SK-N-SH (cell line): ENCODE measurements at regions not wholly inside any gene's neighbourhood (a gene's known extent, or its start where the extent isn't known, plus 50 kb on each side); places are given as distances from the start of the nearest gene placed in this dataset.
A peak's percentile ranks its signal among the peaks of the same experiment; 100 is the strongest.

Source experiments
- CTCF ChIA-PET: fragments of 300-600, 350-600 bp; formaldehyde crosslinking; extraction: SDS; loops from one replicate; lab custom pipeline; 2021; lab: Yijun Ruan, JAX
- POLR2A ChIA-PET: fragments of 350-600 bp; sonication (Branson Sonifier 250); formaldehyde crosslinking; extraction: SDS; loops from one replicate; lab custom pipeline; 2020; ENCODE audit warnings: antibody characterized with exemption, inconsistent platforms; lab: Yijun Ruan, JAX
- DNase-seq: peaks from one replicate; pipeline ENCODE4 v3.0.0; 2012
- H2AFZ ChIP-seq: fragments of 200-600 bp; sonication (generic); 2 replicates; pipeline ENCODE4 v1.8.1; 2016; ENCODE audit warnings: antibody characterized with exemption, mild to moderate bottlenecking, low read depth
- H3F3A ChIP-seq: fragments of 200-600 bp; sonication (generic); replicated peaks from 2 replicates; pipeline ENCODE3; 2016; ENCODE audit warnings: antibody characterized with exemption, mild to moderate bottlenecking; ENCODE audit not compliant: insufficient read depth
- H3K27ac ChIP-seq, 2 experiments: fragments of 200-500 bp in 1 of 2; fragments of 200-600 bp in 1 of 2; sonication (Bioruptor generic) in 1 of 2; sonication (generic), shearing (Covaris generic) in 1 of 2; 2 replicates each; pipeline versions ENCODE4 v1.5.1 to v1.6.1; 2014 to 2016; ENCODE audit warnings: low read depth in 2 of 2, inconsistent platforms in 1 of 2, low read length in 1 of 2, mild to moderate bottlenecking in 1 of 2, mixed read lengths in 1 of 2
- H3K27me3 ChIP-seq: fragments of 200-600 bp; sonication (generic), shearing (Covaris generic); 2 replicates; pipeline ENCODE4 v1.6.1; 2016; ENCODE audit warnings: mixed run types; ENCODE audit not compliant: insufficient read depth
- H3K36me3 ChIP-seq, 2 experiments: fragments of 200-500 bp in 1 of 2; fragments of 200-600 bp in 1 of 2; sonication (Bioruptor generic) in 1 of 2; sonication (generic) in 1 of 2; replicated peaks in 1 of 2; 2 replicates each; pipeline versions ENCODE3 to v1.5.1; 2014 to 2016; ENCODE audit warnings: low read length in 1 of 2, mild to moderate bottlenecking in 1 of 2; ENCODE audit not compliant: insufficient read depth in 2 of 2, control insufficient read depth in 1 of 2
- H3K4me1 ChIP-seq, 2 experiments: fragments of 200-500 bp in 1 of 2; fragments of 200-600 bp in 1 of 2; sonication (Bioruptor generic) in 1 of 2; sonication (generic), shearing (Covaris generic) in 1 of 2; 2 replicates each; pipeline versions ENCODE4 v1.5.1 to v1.6.1; 2014 to 2016; ENCODE audit warnings: low read depth in 1 of 2, low read length in 1 of 2, mixed run types in 1 of 2; ENCODE audit not compliant: insufficient read depth in 2 of 2, control insufficient read depth in 1 of 2
- H3K4me2 ChIP-seq: fragments of 200-600 bp; sonication (generic), shearing (Covaris generic); 2 replicates; pipeline ENCODE4 v1.6.1; 2017; ENCODE audit warnings: mixed run types
- H3K4me3 ChIP-seq, 2 experiments: fragments of 200-500 bp in 1 of 2; fragments of 200-600 bp in 1 of 2; sonication (Bioruptor generic) in 1 of 2; sonication (generic), shearing (Covaris generic) in 1 of 2; 2 replicates each; pipeline versions ENCODE4 v1.5.1 to v1.8.1; 2014 to 2016; ENCODE audit warnings: low read depth in 2 of 2, inconsistent platforms in 1 of 2, low read length in 1 of 2, mild to moderate bottlenecking in 1 of 2, mixed read lengths in 1 of 2, moderate library complexity in 1 of 2
- H3K79me2 ChIP-seq: fragments of 200-600 bp; sonication (generic); 2 replicates; pipeline ENCODE4 v1.8.1; 2017; ENCODE audit warnings: mild to moderate bottlenecking; ENCODE audit not compliant: insufficient read depth
- H3K9ac ChIP-seq: fragments of 200-600 bp; sonication (generic); 2 replicates; pipeline ENCODE4 v1.6.1; 2017; ENCODE audit warnings: mixed run types
- H3K9me2 ChIP-seq: fragments of 200-600 bp; sonication (generic); 2 replicates; pipeline ENCODE4 v1.6.1; 2017; ENCODE audit warnings: mixed run types
- H3K9me3 ChIP-seq: fragments of 200-600 bp; sonication (generic); 2 replicates; pipeline ENCODE4 v1.6.1; 2017; ENCODE audit warnings: mixed run types, mild to moderate bottlenecking, moderate library complexity
- H4K20me1 ChIP-seq: fragments of 200-600 bp; sonication (generic); 2 replicates; pipeline ENCODE4 v1.6.1; 2017; ENCODE audit warnings: mild to moderate bottlenecking, mixed run types; ENCODE audit not compliant: insufficient read depth
- CHD2 ChIP-seq: fragments of 150-350 bp; IDR thresholded peaks from 2 replicates; pipeline ENCODE4 v1.6.1; 2018; ENCODE audit warnings: low read length; ENCODE audit not compliant: partially characterized antibody
- EZH2phosphoT487 ChIP-seq: fragments of 200-600 bp; sonication (generic); IDR thresholded peaks from 2 replicates; pipeline ENCODE4 v1.6.1; 2017; ENCODE audit warnings: low read depth, mixed run types, mild to moderate bottlenecking, antibody characterized with exemption, moderate library complexity, borderline replicate concordance
- FOSL2 ChIP-seq: IDR thresholded peaks from 2 replicates; pipeline ENCODE4 v1.4.0; 2012; ENCODE audit warnings: low read depth, mild to moderate bottlenecking, moderate library complexity, borderline replicate concordance
- FOXJ3 ChIP-seq: sonication (generic); formaldehyde crosslinking; IDR thresholded peaks from 2 replicates; pipeline ENCODE4 v1.5.1; 2020; ENCODE audit warnings: mild to moderate bottlenecking, missing genetic modification reagents
- GABPA ChIP-seq: IDR thresholded peaks from 2 replicates; pipeline ENCODE4 v1.4.0; 2012; ENCODE audit warnings: low read depth, mild to moderate bottlenecking
- GATA2 ChIP-seq: sonication (generic); formaldehyde crosslinking; IDR thresholded peaks from 2 replicates; pipeline ENCODE4 v1.5.0; 2020; ENCODE audit warnings: mild to moderate bottlenecking, missing genetic modification reagents
- JUND ChIP-seq: IDR thresholded peaks from 2 replicates; pipeline ENCODE4 v1.4.0; 2012
- MEF2A ChIP-seq: IDR thresholded peaks from 2 replicates; pipeline ENCODE4 v1.4.0; 2012; ENCODE audit warnings: low read depth, borderline replicate concordance
- MXI1 ChIP-seq: IDR thresholded peaks from 2 replicates; pipeline ENCODE4 v1.6.1; 2012; ENCODE audit warnings: mild to moderate bottlenecking, low read depth, low read length, improper control_type of control experiment
- NFIC ChIP-seq: IDR thresholded peaks from 2 replicates; pipeline ENCODE4 v1.4.0; 2012; ENCODE audit warnings: borderline replicate concordance
- NRF1 ChIP-seq: IDR thresholded peaks from 2 replicates; pipeline ENCODE4 v1.6.1; 2012; ENCODE audit warnings: low read depth, mild to moderate bottlenecking, low read length
- POLR2AphosphoS5 ChIP-seq: IDR thresholded peaks from 2 replicates; pipeline ENCODE4 v1.6.1; 2012; ENCODE audit warnings: low read depth, low read length
- RAD21 ChIP-seq: IDR thresholded peaks from 2 replicates; pipeline ENCODE4 v1.6.1; 2012; ENCODE audit warnings: mild to moderate bottlenecking, low read length
- RCOR1 ChIP-seq: fragments of 150-350 bp; IDR thresholded peaks from 2 replicates; pipeline ENCODE4 v1.6.1; 2017; ENCODE audit warnings: antibody characterized with exemption, low read length
- SIN3A ChIP-seq: IDR thresholded peaks from 2 replicates; pipeline ENCODE4 v1.6.1; 2012; ENCODE audit warnings: low read depth, mild to moderate bottlenecking, low read length, moderate library complexity, borderline replicate concordance
- SMC3 ChIP-seq: IDR thresholded peaks from 2 replicates; pipeline ENCODE4 v1.6.1; 2012; ENCODE audit warnings: low read depth, low read length, improper control_type of control experiment
- TCF12 ChIP-seq: IDR thresholded peaks from 2 replicates; pipeline ENCODE4 v1.4.0; 2012
- TEAD4 ChIP-seq: IDR thresholded peaks from 2 replicates; pipeline ENCODE4 v1.4.0; 2012; ENCODE audit warnings: mild to moderate bottlenecking, borderline replicate concordance; ENCODE audit not compliant: insufficient read depth
- WGBS: methylation state at CpG from one replicate; pipeline ENCODE4 v1.1.6; 2017; ENCODE audit warnings: low lambda C conversion rate; 5-methylcytosine and 5-hydroxymethylcytosine counted together
- TF ChIP-seq, protein P1 (sequence below): fragments of 150-350 bp; IDR thresholded peaks from 2 replicates; pipeline ENCODE4 v1.6.1; 2016; ENCODE audit warnings: mild to moderate bottlenecking, low read depth, low read length
- TF ChIP-seq, protein P2 (sequence below): IDR thresholded peaks from 2 replicates; pipeline ENCODE4 v1.4.0; 2012; ENCODE audit warnings: low read depth
- TF ChIP-seq, protein P3 (sequence below): IDR thresholded peaks from 2 replicates; pipeline ENCODE4; 2012
- TF ChIP-seq, protein P4 (sequence below): fragments of 200-600 bp; sonication (generic); IDR thresholded peaks from 2 replicates; pipeline ENCODE4 v1.6.1; 2017; ENCODE audit warnings: antibody characterized with exemption, mild to moderate bottlenecking, moderate library complexity

DNA sequence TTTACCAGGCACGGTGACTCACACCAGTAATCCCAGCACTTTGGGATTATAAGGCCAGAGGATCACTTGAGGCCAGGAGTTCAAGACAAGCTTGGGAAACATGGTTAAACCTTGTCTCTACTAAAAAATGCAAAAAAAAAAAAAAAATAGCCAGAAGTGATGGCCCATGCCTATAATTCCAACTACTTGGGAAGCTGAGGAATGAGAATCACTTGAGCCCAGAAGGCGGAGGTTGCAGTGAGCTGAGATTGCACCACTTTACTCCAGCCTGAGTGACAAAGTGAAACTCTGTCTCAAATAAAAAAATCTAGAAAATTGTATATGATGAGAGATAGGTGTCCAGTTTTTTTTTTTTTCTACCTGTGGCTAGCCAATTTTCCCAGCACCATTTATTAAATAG, 578.2 kb downstream of the ANKRD7 start:
- Histone ChIP-seq H3K4me1 (no peaks in the 10 kb centered on the region; a peak in 1 of 4 replicates), H2AFZ (no peak overlapping the region), H3K4me3 (no peak overlapping the region), H3K27me3 (no peaks in the 10 kb centered on the region), H4K20me1 (no peaks in the 10 kb centered on the region; the same call in 1 of the 2 replicates), H3K9me2 (no peaks in the 10 kb centered on the region), H3F3A (no peaks in the 10 kb centered on the region), H3K4me2 (no peak overlapping the region), H3K36me3 (no peaks in the 10 kb centered on the region), H3K27ac (no peak overlapping the region)
- 52% methylated on average over 2 of the region's 2 CpGs for WGBS
- DNase-seq, result no peak
- TF ChIP-seq EZH2phosphoT487, result no peak
- TF ChIP-seq CHD2, result no peak
- TF ChIP-seq RAD21, result no peak
- TF ChIP-seq TEAD4, result no peak
- TF ChIP-seq FOSL2, result no peak
- TF ChIP-seq, protein P1, sequence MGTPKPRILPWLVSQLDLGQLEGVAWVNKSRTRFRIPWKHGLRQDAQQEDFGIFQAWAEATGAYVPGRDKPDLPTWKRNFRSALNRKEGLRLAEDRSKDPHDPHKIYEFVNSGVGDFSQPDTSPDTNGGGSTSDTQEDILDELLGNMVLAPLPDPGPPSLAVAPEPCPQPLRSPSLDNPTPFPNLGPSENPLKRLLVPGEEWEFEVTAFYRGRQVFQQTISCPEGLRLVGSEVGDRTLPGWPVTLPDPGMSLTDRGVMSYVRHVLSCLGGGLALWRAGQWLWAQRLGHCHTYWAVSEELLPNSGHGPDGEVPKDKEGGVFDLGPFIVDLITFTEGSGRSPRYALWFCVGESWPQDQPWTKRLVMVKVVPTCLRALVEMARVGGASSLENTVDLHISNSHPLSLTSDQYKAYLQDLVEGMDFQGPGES, result no peak
- no peak for TF ChIP-seq SMC3
- TF ChIP-seq GABPA, result no peak
- TF ChIP-seq, protein P2, sequence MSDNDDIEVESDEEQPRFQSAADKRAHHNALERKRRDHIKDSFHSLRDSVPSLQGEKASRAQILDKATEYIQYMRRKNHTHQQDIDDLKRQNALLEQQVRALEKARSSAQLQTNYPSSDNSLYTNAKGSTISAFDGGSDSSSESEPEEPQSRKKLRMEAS, result no peak
- TF ChIP-seq, protein P3, sequence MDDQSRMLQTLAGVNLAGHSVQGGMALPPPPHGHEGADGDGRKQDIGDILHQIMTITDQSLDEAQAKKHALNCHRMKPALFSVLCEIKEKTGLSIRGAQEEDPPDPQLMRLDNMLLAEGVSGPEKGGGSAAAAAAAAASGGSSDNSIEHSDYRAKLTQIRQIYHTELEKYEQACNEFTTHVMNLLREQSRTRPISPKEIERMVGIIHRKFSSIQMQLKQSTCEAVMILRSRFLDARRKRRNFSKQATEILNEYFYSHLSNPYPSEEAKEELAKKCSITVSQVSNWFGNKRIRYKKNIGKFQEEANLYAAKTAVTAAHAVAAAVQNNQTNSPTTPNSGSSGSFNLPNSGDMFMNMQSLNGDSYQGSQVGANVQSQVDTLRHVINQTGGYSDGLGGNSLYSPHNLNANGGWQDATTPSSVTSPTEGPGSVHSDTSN, result no peak
- TF ChIP-seq, all 33 proteins: peak for 0
- H3K9me3 ChIP-seq, result no peaks in the 10 kb centered on the region
- ChIA-PET CTCF (no interaction called here), POLR2A (no interaction called here)
- no peaks in the 10 kb centered on the region for H3K79me2 ChIP-seq
- no peak overlapping the region for H3K9ac ChIP-seq

DNA sequence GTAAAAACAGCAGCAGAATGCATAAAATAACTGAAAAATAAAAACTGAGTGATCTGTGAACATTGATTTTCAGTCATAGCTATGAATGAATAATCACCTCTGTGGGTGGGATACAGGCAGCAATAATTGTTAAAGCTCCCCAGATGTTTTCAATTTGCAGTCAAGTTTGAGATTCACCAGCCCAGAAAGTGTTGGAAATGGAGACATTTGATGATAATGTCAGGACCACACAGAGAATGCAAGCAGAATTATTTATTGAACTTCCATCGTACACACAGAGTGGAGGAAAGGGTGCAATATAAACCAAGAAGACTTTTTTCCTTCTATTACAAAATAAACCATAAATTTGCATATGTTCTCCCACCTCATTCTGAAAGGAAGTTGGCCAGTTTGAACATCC, 601.7 kb downstream of the ANKRD7 start:
- Histone ChIP-seq H3K9me3 (no peaks in the 10 kb centered on the region; the same call in 1 of the 2 replicates), H3K36me3 (no peaks in the 10 kb centered on the region), H3K27ac (peak overlapping the region in 1 of 2 experiments; percentile 97; a peak in 2 of 4 replicates), H3K79me2 (no peaks in the 10 kb centered on the region), H3F3A (no peaks in the 10 kb centered on the region), H2AFZ (no peak overlapping the region), H3K4me3 (no peak overlapping the region), H3K27me3 (no peaks in the 10 kb centered on the region), H4K20me1 (no peaks in the 10 kb centered on the region), H3K9ac (no peak overlapping the region), H3K4me1 (peaks cover 0 to 18% of the 10 kb centered on the region in 2 experiments; a peak in 2 of 4 replicates), H3K9me2 (no peaks in the 10 kb centered on the region), H3K4me2 (no peak overlapping the region)
- ChIA-PET POLR2A (no interaction called here), CTCF (interaction anchor here (0.8 to 1.1 kb wide), 2 partner anchors 73 to 350 kb away, joined by 3 read pairs; no protein-coding TSS in a partner anchor)
- 3% methylated on average over 1 of the region's 1 CpG for WGBS
- DNase-seq, result peak; percentile 44
- TF ChIP-seq JUND (no peak), FOSL2 (no peak), RCOR1 (peak; percentile 93), TCF12 (peak; percentile 72), EZH2phosphoT487 (no peak), FOXJ3 (CRISPR knock-in tag) (peak; percentile 62; the same call in 1 of the 2 replicates), RAD21 (peak; percentile 36; the same call in 1 of the 2 replicates), NRF1 (no peak), MEF2A (no peak), GATA2 (peak; percentile 86), POLR2AphosphoS5 (peak; percentile 73), NFIC (no peak), SIN3A (no peak), MXI1 (peak; percentile 64)
- TF ChIP-seq, protein P2, result no peak
- TF ChIP-seq, protein P3, result peak; percentile 35; the same call in 1 of the 2 replicates
- TF ChIP-seq, protein P4, sequence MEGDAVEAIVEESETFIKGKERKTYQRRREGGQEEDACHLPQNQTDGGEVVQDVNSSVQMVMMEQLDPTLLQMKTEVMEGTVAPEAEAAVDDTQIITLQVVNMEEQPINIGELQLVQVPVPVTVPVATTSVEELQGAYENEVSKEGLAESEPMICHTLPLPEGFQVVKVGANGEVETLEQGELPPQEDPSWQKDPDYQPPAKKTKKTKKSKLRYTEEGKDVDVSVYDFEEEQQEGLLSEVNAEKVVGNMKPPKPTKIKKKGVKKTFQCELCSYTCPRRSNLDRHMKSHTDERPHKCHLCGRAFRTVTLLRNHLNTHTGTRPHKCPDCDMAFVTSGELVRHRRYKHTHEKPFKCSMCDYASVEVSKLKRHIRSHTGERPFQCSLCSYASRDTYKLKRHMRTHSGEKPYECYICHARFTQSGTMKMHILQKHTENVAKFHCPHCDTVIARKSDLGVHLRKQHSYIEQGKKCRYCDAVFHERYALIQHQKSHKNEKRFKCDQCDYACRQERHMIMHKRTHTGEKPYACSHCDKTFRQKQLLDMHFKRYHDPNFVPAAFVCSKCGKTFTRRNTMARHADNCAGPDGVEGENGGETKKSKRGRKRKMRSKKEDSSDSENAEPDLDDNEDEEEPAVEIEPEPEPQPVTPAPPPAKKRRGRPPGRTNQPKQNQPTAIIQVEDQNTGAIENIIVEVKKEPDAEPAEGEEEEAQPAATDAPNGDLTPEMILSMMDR, result no peak
